Liver (tissue), 8 donors: ENCODE measurements at regions not wholly inside any gene's neighbourhood (a gene's known extent, or its start where the extent isn't known, plus 50 kb on each side); places are given as distances from the start of the nearest gene placed in this dataset.

ENCODE experiments used
- DNase-seq: peaks from one replicate; pipeline ENCODE4 v3.0.0-alpha.2; 2017; ENCODE audit warnings: low spot score
- H3K27ac ChIP-seq, 2 donors: one replicate each; pipeline ENCODE4 v1.7.0; 2013; ENCODE audit warnings: inconsistent platforms in 2 of 2, low read length in 2 of 2, control low read depth in 1 of 2, low read depth in 1 of 2, mild to moderate bottlenecking in 1 of 2
- H3K27me3 ChIP-seq, 4 donors: one replicate each; pipeline versions ENCODE4 v1.6.1 to v1.7.0; 2013; ENCODE audit warnings: low read length in 3 of 4, inconsistent platforms in 1 of 4, mild to moderate bottlenecking in 1 of 4, moderate library complexity in 1 of 4; ENCODE audit not compliant: control insufficient read depth in 4 of 4, insufficient read depth in 4 of 4
- H3K36me3 ChIP-seq, 4 donors: one replicate each; pipeline versions ENCODE4 v1.6.1 to v1.7.0; 2013; ENCODE audit warnings: low read length in 3 of 4, mild to moderate bottlenecking in 3 of 4, low read depth in 1 of 4, moderate library complexity in 1 of 4; ENCODE audit not compliant: control insufficient read depth in 4 of 4, insufficient read depth in 3 of 4
- H3K4me1 ChIP-seq, 4 donors: one replicate each; pipeline versions ENCODE4 v1.6.1 to v1.7.0; 2013; ENCODE audit warnings: low read length in 3 of 4, mild to moderate bottlenecking in 3 of 4, moderate library complexity in 1 of 4; ENCODE audit not compliant: control insufficient read depth in 4 of 4, insufficient read depth in 4 of 4
- H3K4me3 ChIP-seq, 3 donors: one replicate each; pipeline versions ENCODE4 v1.6.1 to v1.7.0; 2013; ENCODE audit warnings: low read length in 3 of 3, control low read depth in 1 of 3, low read depth in 1 of 3, mild to moderate bottlenecking in 1 of 3
- H3K9ac ChIP-seq, 2 donors: one replicate each; pipeline ENCODE4 v1.7.0; 2013; ENCODE audit warnings: low read length in 2 of 2, mild to moderate bottlenecking in 2 of 2, moderate library complexity in 2 of 2, control low read depth in 1 of 2, low read depth in 1 of 2
- H3K9me3 ChIP-seq, 4 donors: one replicate each; pipeline versions ENCODE4 v1.6.1 to v1.7.0; 2013; ENCODE audit warnings: low read length in 3 of 4; ENCODE audit not compliant: control insufficient read depth in 4 of 4
- EGR1 ChIP-seq, 2 donors: IDR thresholded peaks; 2 replicates each; pipeline ENCODE4 v1.6.1; 2016 to 2018; ENCODE audit warnings: antibody characterized with exemption in 2 of 2, low read depth in 2 of 2
- FOXA1 ChIP-seq: IDR thresholded peaks from 2 replicates; pipeline ENCODE4 v1.6.1; 2016; ENCODE audit warnings: antibody characterized with exemption
- FOXA2 ChIP-seq: IDR thresholded peaks from 2 replicates; pipeline ENCODE4 v1.6.1; 2016; ENCODE audit warnings: antibody characterized with exemption
- GABPA ChIP-seq, 2 donors: IDR thresholded peaks in 1 of 2; conservative IDR thresholded peaks in 1 of 2; 2 replicates each; pipeline ENCODE4 v1.6.1; 2016; ENCODE audit warnings: antibody characterized with exemption in 2 of 2, mild to moderate bottlenecking in 1 of 2, moderate library complexity in 1 of 2
- HNF4A ChIP-seq, 2 donors: conservative IDR thresholded peaks; 2 replicates each; pipeline ENCODE4 v1.6.1; 2016; ENCODE audit warnings: antibody characterized with exemption in 2 of 2, mild to moderate bottlenecking in 2 of 2
- HNF4G ChIP-seq: IDR thresholded peaks from 2 replicates; pipeline ENCODE4 v1.6.1; 2016; ENCODE audit warnings: antibody characterized with exemption
- JUND ChIP-seq, 2 donors: IDR thresholded peaks; 2 replicates each; pipeline ENCODE4 v1.6.1; 2016; ENCODE audit warnings: antibody characterized with exemption in 2 of 2
- NR2F2 ChIP-seq: IDR thresholded peaks from 2 replicates; pipeline ENCODE4 v1.6.1; 2016; ENCODE audit warnings: antibody characterized with exemption
- RAD21 ChIP-seq, 2 donors: IDR thresholded peaks; 2 replicates each; pipeline ENCODE4 v1.6.1; 2016; ENCODE audit warnings: antibody characterized with exemption in 2 of 2, mild to moderate bottlenecking in 2 of 2
- SP1 ChIP-seq: IDR thresholded peaks from 2 replicates; pipeline ENCODE4 v1.6.1; 2018; ENCODE audit warnings: antibody characterized with exemption, mild to moderate bottlenecking
- TAF1 ChIP-seq: conservative IDR thresholded peaks from 2 replicates; pipeline ENCODE4 v1.6.1; 2016; ENCODE audit warnings: antibody characterized with exemption, mild to moderate bottlenecking
- YY1 ChIP-seq: IDR thresholded peaks from 2 replicates; pipeline ENCODE4 v1.6.1; 2016; ENCODE audit warnings: antibody characterized with exemption, mild to moderate bottlenecking
- WGBS: extraction: QIAGEN DNeasy Blood & Tissue Kit; methylation state at CpG from one replicate; pipeline ENCODE4 v1.1.7; 2013; 5-methylcytosine and 5-hydroxymethylcytosine counted together
- TF ChIP-seq, protein P1 (sequence below): IDR thresholded peaks from 2 replicates; pipeline ENCODE4 v1.6.1; 2016; ENCODE audit warnings: antibody characterized with exemption, mild to moderate bottlenecking
- TF ChIP-seq, protein P2 (sequence below): fragments of 150-350 bp; IDR thresholded peaks from 2 replicates; pipeline ENCODE4 v1.5.1; 2017; ENCODE audit warnings: improper control_type of control experiment, low read depth, low read length; ENCODE audit not compliant: missing input control
- TF ChIP-seq, protein P3 (sequence below): IDR thresholded peaks from 2 replicates; pipeline ENCODE4 v1.6.1; 2016; ENCODE audit warnings: antibody characterized with exemption
- donor health status: healthy.
- donor health status: healthy.
- donor health status: healthy.
- donor health status: healthy.
- donor health status: healthy.

DNA sequence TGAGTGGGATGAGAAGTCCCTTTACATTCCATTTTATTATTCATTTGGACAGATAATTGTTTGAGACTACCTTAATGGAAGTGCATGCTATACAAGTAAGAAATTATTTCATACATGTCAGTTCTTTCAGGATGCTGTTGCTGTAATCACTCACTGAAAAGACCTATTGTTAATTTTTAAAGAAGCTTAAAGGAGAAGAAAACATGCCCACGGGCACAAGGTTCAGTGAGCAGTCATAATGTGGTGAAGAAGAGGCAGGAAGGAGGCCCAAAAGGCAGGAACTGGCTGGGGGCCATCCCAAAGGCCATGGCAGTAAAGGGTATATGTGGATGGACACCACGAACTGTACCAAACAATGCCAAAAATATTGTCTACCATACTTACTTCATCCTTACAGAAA, 206.0 kb downstream of the LYPLAL1 start:
- TF ChIP-seq, protein P1, sequence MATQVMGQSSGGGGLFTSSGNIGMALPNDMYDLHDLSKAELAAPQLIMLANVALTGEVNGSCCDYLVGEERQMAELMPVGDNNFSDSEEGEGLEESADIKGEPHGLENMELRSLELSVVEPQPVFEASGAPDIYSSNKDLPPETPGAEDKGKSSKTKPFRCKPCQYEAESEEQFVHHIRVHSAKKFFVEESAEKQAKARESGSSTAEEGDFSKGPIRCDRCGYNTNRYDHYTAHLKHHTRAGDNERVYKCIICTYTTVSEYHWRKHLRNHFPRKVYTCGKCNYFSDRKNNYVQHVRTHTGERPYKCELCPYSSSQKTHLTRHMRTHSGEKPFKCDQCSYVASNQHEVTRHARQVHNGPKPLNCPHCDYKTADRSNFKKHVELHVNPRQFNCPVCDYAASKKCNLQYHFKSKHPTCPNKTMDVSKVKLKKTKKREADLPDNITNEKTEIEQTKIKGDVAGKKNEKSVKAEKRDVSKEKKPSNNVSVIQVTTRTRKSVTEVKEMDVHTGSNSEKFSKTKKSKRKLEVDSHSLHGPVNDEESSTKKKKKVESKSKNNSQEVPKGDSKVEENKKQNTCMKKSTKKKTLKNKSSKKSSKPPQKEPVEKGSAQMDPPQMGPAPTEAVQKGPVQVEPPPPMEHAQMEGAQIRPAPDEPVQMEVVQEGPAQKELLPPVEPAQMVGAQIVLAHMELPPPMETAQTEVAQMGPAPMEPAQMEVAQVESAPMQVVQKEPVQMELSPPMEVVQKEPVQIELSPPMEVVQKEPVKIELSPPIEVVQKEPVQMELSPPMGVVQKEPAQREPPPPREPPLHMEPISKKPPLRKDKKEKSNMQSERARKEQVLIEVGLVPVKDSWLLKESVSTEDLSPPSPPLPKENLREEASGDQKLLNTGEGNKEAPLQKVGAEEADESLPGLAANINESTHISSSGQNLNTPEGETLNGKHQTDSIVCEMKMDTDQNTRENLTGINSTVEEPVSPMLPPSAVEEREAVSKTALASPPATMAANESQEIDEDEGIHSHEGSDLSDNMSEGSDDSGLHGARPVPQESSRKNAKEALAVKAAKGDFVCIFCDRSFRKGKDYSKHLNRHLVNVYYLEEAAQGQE: no peak
- TF ChIP-seq YY1: no peak
- TF ChIP-seq FOXA1: no peak
- TF ChIP-seq SP1: no peak
- no peak for TF ChIP-seq HNF4A (conservative IDR thresholded peaks at IDR 0.05)
- TF ChIP-seq TAF1: no peak
- no peak for TF ChIP-seq EGR1 (IDR thresholded peaks at IDR 0.05; ENCODE audit: low read depth in 2 of 2)
- no peaks in the 10 kb centered on the region for H3K4me1 ChIP-seq
- DNase-seq: no peak
- no peak overlapping the region for H3K9ac ChIP-seq
- no peak overlapping the region for H3K4me3 ChIP-seq
- H3K36me3 ChIP-seq: no peaks in the 10 kb centered on the region
- 86% methylated on average over 2 of the region's 2 CpGs for WGBS
- H3K9me3 ChIP-seq: no peaks in the 10 kb centered on the region
- H3K27me3 ChIP-seq: no peaks in the 10 kb centered on the region
- no peak overlapping the region for H3K27ac ChIP-seq

DNA sequence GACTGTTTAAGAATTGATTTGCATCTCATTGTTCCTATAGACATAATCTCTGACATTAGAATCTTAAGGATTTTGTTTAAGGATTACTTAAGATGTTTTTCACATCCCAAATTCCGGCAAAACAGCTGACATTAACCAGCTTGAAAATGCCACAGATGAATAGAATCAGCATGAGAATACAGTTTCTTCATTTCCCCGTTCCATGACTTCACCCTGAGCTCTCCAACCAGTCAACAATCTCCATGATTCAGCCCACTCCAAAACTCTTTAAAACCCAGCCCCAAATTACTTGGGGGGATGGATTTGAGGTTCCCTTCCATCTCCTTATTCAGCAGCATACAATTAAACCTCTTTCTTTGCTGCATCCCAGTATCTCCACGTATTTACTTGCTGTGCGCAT, 201.0 kb downstream of the LYPLAL1 start:
- Histone ChIP-seq H3K27me3 (no peaks in the 10 kb centered on the region), H3K4me3 (no peak overlapping the region), H3K27ac (no peak overlapping the region), H3K9me3 (no peaks in the 10 kb centered on the region), H3K36me3 (no peaks in the 10 kb centered on the region), H3K9ac (no peak overlapping the region), H3K4me1 (no peaks in the 10 kb centered on the region)
- no peak for TF ChIP-seq NR2F2
- TF ChIP-seq, protein P1: no peak
- no peak for TF ChIP-seq HNF4G
- no peak for TF ChIP-seq GABPA (IDR thresholded peaks at IDR 0.05 in 1 of 2, conservative IDR thresholded peaks at IDR 0.05 in 1 of 2)
- TF ChIP-seq, protein P2, sequence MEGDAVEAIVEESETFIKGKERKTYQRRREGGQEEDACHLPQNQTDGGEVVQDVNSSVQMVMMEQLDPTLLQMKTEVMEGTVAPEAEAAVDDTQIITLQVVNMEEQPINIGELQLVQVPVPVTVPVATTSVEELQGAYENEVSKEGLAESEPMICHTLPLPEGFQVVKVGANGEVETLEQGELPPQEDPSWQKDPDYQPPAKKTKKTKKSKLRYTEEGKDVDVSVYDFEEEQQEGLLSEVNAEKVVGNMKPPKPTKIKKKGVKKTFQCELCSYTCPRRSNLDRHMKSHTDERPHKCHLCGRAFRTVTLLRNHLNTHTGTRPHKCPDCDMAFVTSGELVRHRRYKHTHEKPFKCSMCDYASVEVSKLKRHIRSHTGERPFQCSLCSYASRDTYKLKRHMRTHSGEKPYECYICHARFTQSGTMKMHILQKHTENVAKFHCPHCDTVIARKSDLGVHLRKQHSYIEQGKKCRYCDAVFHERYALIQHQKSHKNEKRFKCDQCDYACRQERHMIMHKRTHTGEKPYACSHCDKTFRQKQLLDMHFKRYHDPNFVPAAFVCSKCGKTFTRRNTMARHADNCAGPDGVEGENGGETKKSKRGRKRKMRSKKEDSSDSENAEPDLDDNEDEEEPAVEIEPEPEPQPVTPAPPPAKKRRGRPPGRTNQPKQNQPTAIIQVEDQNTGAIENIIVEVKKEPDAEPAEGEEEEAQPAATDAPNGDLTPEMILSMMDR: no peak
- no peak for TF ChIP-seq TAF1
- TF ChIP-seq HNF4A (conservative IDR thresholded peaks at IDR 0.05): no peak
- no peak for TF ChIP-seq RAD21 (IDR thresholded peaks at IDR 0.05)
- TF ChIP-seq, protein P3, sequence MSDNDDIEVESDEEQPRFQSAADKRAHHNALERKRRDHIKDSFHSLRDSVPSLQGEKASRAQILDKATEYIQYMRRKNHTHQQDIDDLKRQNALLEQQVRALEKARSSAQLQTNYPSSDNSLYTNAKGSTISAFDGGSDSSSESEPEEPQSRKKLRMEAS: no peak
- TF ChIP-seq FOXA2: no peak
- no peak for TF ChIP-seq YY1
- no peak for TF ChIP-seq FOXA1
- no peak for TF ChIP-seq JUND (IDR thresholded peaks at IDR 0.05)
- WGBS: 81% methylated on average over 4 of the region's 4 CpGs
- no peak for DNase-seq
